Uterus (tissue), 3 donors: ENCODE measurements at regions not wholly inside any gene's neighbourhood (a gene's known extent, or its start where the extent isn't known, plus 50 kb on each side); places are given as distances from the start of the nearest gene placed in this dataset.

Experiments
- DNase-seq, 2 donors: peaks; one replicate each; pipeline ENCODE4 v3.0.0-alpha.2; 2019 to 2020
- H3K27ac ChIP-seq, 2 donors: fragments of 200-600 bp; sonication (generic); 1 replicate in 1 of 2; 2 replicates in 1 of 2; pipeline ENCODE4 v1.5.1; 2016 to 2018
- H3K27me3 ChIP-seq, 2 donors: fragments of 200-600 bp; sonication (generic); one replicate each; pipeline ENCODE4 v1.5.1; 2018 to 2019; ENCODE audit warnings: control low read depth in 1 of 2
- H3K36me3 ChIP-seq, 2 donors: fragments of 200-600 bp; sonication (generic); one replicate each; pipeline ENCODE4 v1.5.1; 2019; ENCODE audit warnings: control low read depth in 1 of 2
- H3K4me1 ChIP-seq, 2 donors: fragments of 200-600 bp; sonication (generic); one replicate each; pipeline ENCODE4 v1.5.1; 2018 to 2019; ENCODE audit warnings: control low read depth in 1 of 2
- H3K4me3 ChIP-seq, 2 donors: fragments of 200-600 bp; sonication (generic); 1 replicate in 1 of 2; 2 replicates in 1 of 2; pipeline ENCODE4 v1.5.1; 2018 to 2019; ENCODE audit warnings: mild to moderate bottlenecking in 1 of 2
- H3K9me3 ChIP-seq, 2 donors: fragments of 200-600 bp; sonication (generic); one replicate each; pipeline ENCODE4 v1.5.1; 2019; ENCODE audit warnings: control low read depth in 1 of 2
- CTCF ChIP-seq, 4 experiments: fragments of 200-600 bp in 2 of 4; fragments of 450-650 bp in 2 of 4; sonication (generic) in 2 of 4; IDR thresholded peaks; one replicate each; pipeline ENCODE4 v1.5.1; 2016 to 2019; ENCODE audit warnings: antibody characterized with exemption in 4 of 4, mild to moderate bottlenecking in 2 of 4, moderate library complexity in 1 of 4
- POLR2A ChIP-seq, 2 donors: fragments of 450-650 bp; IDR thresholded peaks; one replicate each; pipeline ENCODE4 v1.6.1; 2016; ENCODE audit warnings: antibody characterized with exemption in 2 of 2, mild to moderate bottlenecking in 1 of 2, moderate library complexity in 1 of 2
- intact Hi-C: fragments of 100-400 bp; cut with DNase I; formaldehyde crosslinking; loops from one replicate; pipeline ENCODE4 v1.15.1; 2023; ENCODE audit warnings: low total_unique reads
- donor health status: DM: yes; HTN: yes; CAD: no.

- TF ChIP-seq CTCF (IDR thresholded peaks at IDR 0.05) (no peak), POLR2A (IDR thresholded peaks at IDR 0.05) (no peak)
- Histone ChIP-seq H3K4me3 (no peak overlapping the region), H3K27me3 (no peaks in the 10 kb centered on the region), H3K9me3 (no peaks in the 10 kb centered on the region), H3K27ac (no peak overlapping the region), H3K36me3 (no peaks in the 10 kb centered on the region), H3K4me1 (no peaks in the 10 kb centered on the region)
- no peak for DNase-seq
- intact Hi-C loops = no loop called here
Measured at GRCh38 chr5:145511351-145511750, 323.8 kb downstream of the PRELID2 start.

GRCh38 chr5:145510769-145511168, 324.4 kb downstream of the PRELID2 start:
- intact Hi-C loops = no loop called here
- no peaks in the 10 kb centered on the region for H3K4me1 ChIP-seq
- TF ChIP-seq CTCF (IDR thresholded peaks at IDR 0.05) (no peak), POLR2A (IDR thresholded peaks at IDR 0.05) (no peak)

GRCh38 chr5:145510324-145510723, 324.8 kb downstream of the PRELID2 start:
- TF ChIP-seq CTCF (IDR thresholded peaks at IDR 0.05) (no peak), POLR2A (IDR thresholded peaks at IDR 0.05) (no peak)

More at GRCh38 chr5:145510769-145511168, 324.4 kb downstream of the PRELID2 start:
- Histone ChIP-seq H3K9me3 (no peaks in the 10 kb centered on the region), H3K27me3 (no peaks in the 10 kb centered on the region), H3K36me3 (no peaks in the 10 kb centered on the region), H3K4me3 (no peak overlapping the region), H3K27ac (no peak overlapping the region)
- no peak for DNase-seq

GRCh38 chr5:145509336-145510136, 325.6 kb downstream of the PRELID2 start:
- Histone ChIP-seq H3K36me3 (no peaks in the 10 kb centered on the region), H3K27ac (no peak overlapping the region), H3K27me3 (no peaks in the 10 kb centered on the region), H3K9me3 (no peaks in the 10 kb centered on the region), H3K4me3 (no peak overlapping the region), H3K4me1 (no peaks in the 10 kb centered on the region)
- TF ChIP-seq CTCF (IDR thresholded peaks at IDR 0.05) (no peak), POLR2A (IDR thresholded peaks at IDR 0.05) (no peak)
- intact Hi-C loops = no loop called here
- no peak for DNase-seq

More at GRCh38 chr5:145510324-145510723, 324.8 kb downstream of the PRELID2 start:
- Histone ChIP-seq H3K4me3 (no peak overlapping the region), H3K27me3 (no peaks in the 10 kb centered on the region), H3K4me1 (no peaks in the 10 kb centered on the region), H3K9me3 (no peaks in the 10 kb centered on the region), H3K27ac (no peak overlapping the region), H3K36me3 (no peaks in the 10 kb centered on the region)
- intact Hi-C loops = no loop called here
- DNase-seq = peak in 1 of 2 donors; percentile 28

DNA sequence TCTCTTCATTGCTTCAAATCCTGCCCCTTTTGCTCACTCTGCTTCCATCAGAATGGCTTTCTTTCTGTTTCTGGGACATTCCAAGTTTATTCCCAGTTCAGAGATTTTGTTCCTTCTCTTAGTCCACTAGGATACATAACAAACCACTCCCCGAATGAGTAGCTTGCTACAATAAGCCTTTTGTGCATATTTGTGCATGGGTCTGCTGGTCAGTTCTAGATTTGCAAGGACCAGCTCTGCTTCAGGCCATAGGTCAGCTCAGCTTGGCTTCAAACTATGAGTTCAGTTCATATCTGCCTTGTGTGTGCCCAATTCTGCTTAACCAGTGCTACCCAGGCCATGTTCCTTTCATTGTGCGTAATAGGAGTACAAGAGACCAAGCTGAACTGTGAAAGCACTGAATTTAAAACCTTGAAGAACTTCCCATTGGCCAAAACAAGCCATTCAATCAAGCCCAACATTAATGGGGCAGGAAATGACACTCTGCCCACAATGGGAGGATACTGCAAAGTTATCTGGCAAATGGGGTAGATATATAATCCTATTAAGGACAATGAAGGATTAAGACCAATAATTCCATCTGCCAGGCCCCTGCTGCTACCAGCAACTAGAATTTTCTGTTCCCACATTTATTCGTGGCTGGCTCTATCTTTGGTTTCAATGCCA, 328.8 kb downstream of the PRELID2 start:
- no peaks in the 10 kb centered on the region for H3K9me3 ChIP-seq
- H3K4me1 ChIP-seq = no peaks in the 10 kb centered on the region
- no peak for DNase-seq
- no peaks in the 10 kb centered on the region for H3K27me3 ChIP-seq
- H3K4me3 ChIP-seq = no peak overlapping the region
- TF ChIP-seq CTCF (IDR thresholded peaks at IDR 0.05) (no peak), POLR2A (IDR thresholded peaks at IDR 0.05) (no peak)
- intact Hi-C loops = no loop called here
- no peaks in the 10 kb centered on the region for H3K36me3 ChIP-seq
- no peak overlapping the region for H3K27ac ChIP-seq
